A673 (cell line): ENCODE measurements at regions not wholly inside any gene's neighbourhood (a gene's known extent, or its start where the extent isn't known, plus 50 kb on each side); places are given as distances from the start of the nearest gene placed in this dataset.
"Not testable (repeated sequence)": the region's sequence is repeated elsewhere in the genome, so short reads cannot be mapped to it uniquely, and the experiment has no call there.

Experiments used
- CTCF ChIP-seq: fragments of 300-800, 200-600 bp; sonication (generic); conservative IDR thresholded peaks from 2 replicates; pipeline ENCODE4 v1.5.1; 2017; ENCODE audit warnings: low read depth, mild to moderate bottlenecking, antibody characterized with exemption, low read length, moderate library complexity, mixed read lengths
- EZH2 ChIP-seq: fragments of 200-600 bp; sonication (generic); IDR thresholded peaks from 2 replicates; pipeline ENCODE4 v1.6.1; 2017; ENCODE audit warnings: borderline replicate concordance, low read depth, mild to moderate bottlenecking, mixed read lengths, antibody characterized with exemption, low read length; ENCODE audit not compliant: poor library complexity, severe bottlenecking

DNA sequence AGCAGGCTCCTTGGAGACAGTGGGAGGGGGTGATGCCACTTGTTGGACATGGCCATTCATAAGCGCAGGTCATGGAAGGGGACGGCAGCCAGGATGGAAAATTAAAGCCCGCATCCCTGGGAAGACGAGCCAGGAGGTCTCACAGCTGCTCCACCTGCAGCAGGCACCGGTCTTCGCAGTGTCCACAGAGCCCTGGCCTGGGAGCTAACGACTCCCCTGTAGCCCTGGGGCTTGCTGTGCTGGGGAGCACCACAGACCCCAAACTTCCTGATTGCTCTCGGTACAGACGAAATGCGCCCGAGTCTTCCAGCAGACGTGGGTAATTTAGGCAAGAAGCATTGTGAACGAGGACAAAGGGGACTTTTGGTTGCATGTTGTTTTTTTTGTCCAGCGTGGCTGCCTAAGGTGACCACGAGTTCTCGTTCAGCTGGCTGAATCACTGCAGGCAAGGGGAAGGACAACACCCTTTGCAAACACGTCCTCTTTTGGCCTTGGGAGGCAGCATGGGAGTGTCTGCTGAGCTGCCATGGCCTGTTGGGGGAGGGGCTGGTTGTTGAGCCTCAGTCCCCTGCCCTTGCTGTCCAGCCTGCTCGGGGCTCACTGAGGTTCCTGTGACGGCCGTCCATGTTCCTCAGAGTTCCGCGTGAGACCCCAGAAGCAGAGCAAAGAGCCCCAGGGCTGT is 4485.8 kb upstream of the TPTE start:
- not testable (repeated sequence) for TF ChIP-seq CTCF, EZH2
